Omental fat pad (tissue), 3 donors: ENCODE measurements at regions not wholly inside any gene's neighbourhood (a gene's known extent, or its start where the extent isn't known, plus 50 kb on each side); places are given as distances from the start of the nearest gene placed in this dataset.

Source experiments
- ATAC-seq: fragments of 150-250 bp; one replicate; pipeline ENCODE4 v1.9.1; 2016; ENCODE audit warnings: mild to moderate bottlenecking, moderate library complexity; ENCODE audit not compliant: low FRiP score
- DNase-seq: peaks from one replicate; pipeline ENCODE4 v3.0.0-alpha.2; 2019; ENCODE audit warnings: low spot score
- CTCF ChIP-seq, 3 donors: fragments of 450-650 bp; IDR thresholded peaks; one replicate each; pipeline ENCODE4 v1.5.1; 2016 to 2017; ENCODE audit warnings: antibody characterized with exemption in 3 of 3, mild to moderate bottlenecking in 3 of 3, moderate library complexity in 2 of 3

GRCh38 chr2:104668631-104669030, 185.3 kb upstream of the POU3F3 start:
- no peak for TF ChIP-seq CTCF (IDR thresholded peaks at IDR 0.05)
- ATAC-seq (no peak), DNase-seq (no peak)

GRCh38 chr2:104673225-104673624, 180.7 kb upstream of the POU3F3 start:
- DNase-seq (no peak), ATAC-seq (no peak)
- TF ChIP-seq CTCF (IDR thresholded peaks at IDR 0.05) = no peak

- DNase-seq (no peak), ATAC-seq (no peak)
- no peak for TF ChIP-seq CTCF (IDR thresholded peaks at IDR 0.05)
These were observed 175.7 kb upstream of the POU3F3 start for GRCh38 chr2:104678181-104678580.

GRCh38 chr2:104685591-104685990, 168.3 kb upstream of the POU3F3 start:
- ATAC-seq (no peak), DNase-seq (no peak)
- no peak for TF ChIP-seq CTCF (IDR thresholded peaks at IDR 0.05)

GRCh38 chr2:104687147-104687546, 166.8 kb upstream of the POU3F3 start:
- DNase-seq = no peak
- no peak for TF ChIP-seq CTCF (IDR thresholded peaks at IDR 0.05)
- ATAC-seq = no peak

GRCh38 chr2:104690255-104690984, 163.5 kb upstream of the POU3F3 start:
- DNase-seq (no peak), ATAC-seq (peak; percentile 86)
- no peak for TF ChIP-seq CTCF (IDR thresholded peaks at IDR 0.05)

- DNase-seq = no peak
- TF ChIP-seq CTCF (IDR thresholded peaks at IDR 0.05) = no peak
- no peak for ATAC-seq
These were observed 155.6 kb upstream of the POU3F3 start for GRCh38 chr2:104698276-104698675.
